Activated CD4-positive, alpha-beta T cell treated with anti-CD3 and anti-CD28 coated beads, Interleukin-2, amount 50 U/mL, for 4 hours (primary cell): ENCODE measurements at regions not wholly inside any gene's neighbourhood (a gene's known extent, or its start where the extent isn't known, plus 50 kb on each side); places are given as distances from the start of the nearest gene placed in this dataset.

Source experiments
- DNase-seq, 2 experiments: peaks; one replicate each; pipeline ENCODE4 v3.0.0-alpha.2; 2020

DNA sequence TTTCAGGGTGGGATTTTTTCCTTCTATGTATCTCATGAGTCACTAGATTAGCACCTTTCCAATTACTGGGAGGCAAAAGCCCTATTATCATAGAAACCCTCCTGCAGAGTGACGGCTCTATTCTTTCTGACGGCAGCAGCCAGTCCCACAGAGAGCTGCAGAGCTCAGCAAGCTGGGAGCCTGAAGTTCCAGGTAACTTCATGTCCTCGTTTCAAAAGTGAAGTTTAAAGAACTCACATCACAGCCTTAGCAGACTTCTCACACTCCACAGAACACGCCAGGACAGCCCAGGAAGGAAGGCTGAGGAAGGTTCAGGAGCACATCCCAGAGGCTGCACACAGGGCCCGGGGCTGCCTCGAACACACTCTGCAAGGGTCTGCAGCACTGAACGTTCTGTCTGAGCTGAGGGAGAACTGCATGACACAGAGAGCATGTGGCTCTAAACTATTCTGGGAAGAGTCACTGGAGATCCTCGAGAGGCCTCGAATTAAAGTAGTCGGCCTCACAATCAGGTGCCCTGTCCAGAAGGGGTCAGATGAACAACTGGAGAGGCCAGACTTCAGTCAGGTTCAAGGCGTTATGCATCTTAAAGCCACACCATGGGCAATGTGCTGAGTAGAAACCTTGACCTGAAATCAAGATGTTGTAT is 104.2 kb upstream of the DRD2 start:
- DNase-seq = no peak

DNA sequence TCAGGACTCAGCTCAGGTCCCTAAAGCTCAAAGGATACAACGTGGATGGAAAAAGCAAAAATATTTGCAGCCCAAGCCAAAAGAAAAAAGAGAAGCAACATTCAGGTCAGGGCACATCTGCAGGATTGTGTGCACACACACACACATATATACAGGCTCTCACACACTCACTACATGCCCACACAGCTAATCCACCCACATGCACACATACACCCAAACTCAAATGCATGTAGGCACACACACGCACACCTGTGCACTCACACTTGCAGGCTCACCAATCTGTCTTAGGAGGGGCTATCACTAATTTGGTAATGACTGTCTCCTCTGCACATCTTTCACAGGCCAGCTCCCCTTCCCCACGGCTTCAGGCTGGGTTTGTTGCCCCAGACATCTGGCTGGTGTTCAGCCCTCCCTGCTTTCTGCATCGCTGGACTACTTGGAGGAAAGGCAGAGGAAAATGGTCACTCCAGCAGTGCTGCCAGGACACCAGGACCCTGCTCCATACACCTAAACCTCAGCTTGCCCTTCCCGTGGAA is 103.6 kb upstream of the DRD2 start:
- no peak for DNase-seq

DNA sequence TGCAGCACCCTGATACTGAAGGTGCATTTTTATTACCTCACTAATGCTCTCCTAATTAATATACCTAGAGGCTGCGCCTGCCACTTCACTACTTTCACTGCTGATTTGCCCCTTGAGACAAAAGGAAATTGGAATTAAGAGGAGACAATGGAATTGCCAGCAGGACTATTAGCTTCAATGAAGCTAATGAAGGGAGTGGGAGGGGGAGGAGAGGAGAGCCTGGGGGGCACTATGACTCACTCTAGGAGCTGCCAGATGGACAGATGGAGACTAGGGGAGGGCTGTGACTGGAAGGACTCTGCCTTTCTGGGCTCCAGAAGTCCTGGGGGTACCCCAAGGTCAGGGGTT is 102.8 kb upstream of the DRD2 start:
- no peak for DNase-seq

DNA sequence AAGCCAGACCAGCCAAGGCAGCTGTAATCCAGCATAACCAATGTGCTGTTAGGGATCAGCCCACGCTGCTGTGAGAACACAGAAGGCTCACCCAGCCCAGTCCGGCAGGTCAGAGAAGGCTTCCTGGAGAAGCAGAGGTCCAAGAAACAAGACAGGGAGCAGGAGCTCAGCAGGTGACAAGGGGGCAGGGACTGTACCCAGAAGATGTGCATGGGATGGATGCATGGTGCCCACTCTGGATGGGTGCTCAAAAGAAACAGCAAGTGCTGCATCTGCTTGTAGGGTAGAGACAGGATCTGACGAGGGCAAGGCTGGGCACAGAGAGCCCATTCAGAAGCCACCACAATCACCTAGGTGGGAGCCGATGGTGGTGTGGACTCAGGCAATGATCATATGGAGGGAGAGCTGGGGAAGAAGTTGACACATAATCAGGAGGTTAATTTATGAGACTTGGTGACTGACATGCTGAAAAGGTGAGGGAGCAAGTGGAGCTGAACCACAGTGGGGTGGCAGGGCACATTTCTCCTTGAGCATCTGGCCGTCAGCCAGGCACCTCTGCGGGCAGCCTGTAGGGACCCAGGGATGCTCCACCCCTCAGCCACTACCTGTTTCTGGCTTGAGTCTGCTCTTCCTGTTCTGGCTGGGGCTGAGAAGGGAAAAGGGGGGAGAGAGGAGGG is 102.3 kb upstream of the DRD2 start:
- no peak for DNase-seq

- DNase-seq = no peak
Measured at GRCh38 chr11:113574586-113574985, 99.4 kb upstream of the DRD2 start.

DNA sequence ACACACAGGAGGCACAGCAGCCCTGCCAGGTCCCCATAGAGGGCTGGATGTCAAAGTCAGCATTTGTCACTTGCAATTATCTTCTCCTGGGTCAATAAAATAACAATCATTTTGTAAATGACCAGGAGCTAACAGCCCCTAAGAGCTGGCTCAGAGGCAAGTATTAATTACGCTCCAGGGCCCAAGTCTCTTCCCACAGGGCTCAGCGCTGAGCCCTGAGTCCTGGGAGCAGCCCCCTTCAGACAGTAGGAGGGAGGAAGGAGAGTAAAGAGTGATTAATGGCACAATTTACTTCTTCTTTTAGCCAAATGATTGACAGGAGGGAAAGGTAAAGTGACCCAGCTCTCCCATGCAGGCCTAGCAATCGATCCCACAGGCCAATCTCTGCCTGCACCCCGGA is 99.0 kb upstream of the DRD2 start:
- no peak for DNase-seq

DNA sequence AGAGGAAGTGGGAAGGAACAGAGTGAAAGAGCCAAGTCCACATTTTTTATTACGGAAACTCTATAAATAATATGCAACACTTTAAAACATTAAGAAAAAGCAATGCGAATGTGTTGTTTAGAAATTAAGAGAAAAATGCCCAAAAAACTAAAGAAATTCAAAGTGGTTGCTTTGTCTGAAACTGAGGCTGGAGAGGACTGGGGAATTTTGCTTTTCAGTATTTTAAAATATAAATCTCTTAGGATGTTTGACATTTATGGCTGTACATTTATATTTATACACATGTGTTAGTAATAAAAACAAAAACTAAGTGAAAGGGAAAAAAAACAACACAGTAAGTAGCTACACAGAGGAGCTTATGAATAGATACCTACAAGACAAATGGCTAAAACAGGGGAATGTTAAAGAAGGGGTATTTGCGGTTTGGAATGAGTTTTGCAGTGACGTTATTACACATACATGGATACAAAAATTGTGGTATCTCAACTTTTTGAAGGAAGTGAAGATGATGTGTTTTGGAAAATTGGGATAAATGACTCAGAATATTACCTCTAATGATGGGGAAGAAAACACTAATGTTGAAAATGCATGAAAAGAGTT is 97.0 kb upstream of the DRD2 start:
- no peak for DNase-seq

- DNase-seq = no peak
Measured at GRCh38 chr11:113571531-113571930, 96.3 kb upstream of the DRD2 start.

GRCh38 chr11:113570906-113571305 is 95.7 kb upstream of the DRD2 start:
- no peak for DNase-seq

DNA sequence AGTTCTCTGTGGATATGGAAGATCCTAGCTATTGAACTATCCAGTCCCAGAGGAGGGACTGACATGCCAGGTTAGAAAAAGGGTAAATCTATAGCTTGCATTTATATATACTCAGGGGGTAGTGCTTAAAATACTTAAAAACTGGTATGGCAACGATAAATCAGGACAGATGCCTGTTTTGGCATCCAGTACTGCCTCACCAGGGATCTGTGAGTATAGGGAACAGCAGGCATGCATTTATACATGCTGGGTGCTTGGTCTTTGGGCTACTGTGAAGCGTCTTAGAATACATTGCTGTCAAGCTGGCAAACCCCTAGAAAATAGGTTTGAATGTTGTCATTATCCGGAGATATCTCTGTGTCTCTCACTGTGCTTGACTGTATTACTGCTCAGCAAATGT is 94.2 kb upstream of the DRD2 start:
- DNase-seq = no peak

GRCh38 chr11:113568566-113568965 is 93.4 kb upstream of the DRD2 start:
- no peak for DNase-seq

GRCh38 chr11:113567867-113568544 is 92.8 kb upstream of the DRD2 start:
- DNase-seq = no peak

DNA sequence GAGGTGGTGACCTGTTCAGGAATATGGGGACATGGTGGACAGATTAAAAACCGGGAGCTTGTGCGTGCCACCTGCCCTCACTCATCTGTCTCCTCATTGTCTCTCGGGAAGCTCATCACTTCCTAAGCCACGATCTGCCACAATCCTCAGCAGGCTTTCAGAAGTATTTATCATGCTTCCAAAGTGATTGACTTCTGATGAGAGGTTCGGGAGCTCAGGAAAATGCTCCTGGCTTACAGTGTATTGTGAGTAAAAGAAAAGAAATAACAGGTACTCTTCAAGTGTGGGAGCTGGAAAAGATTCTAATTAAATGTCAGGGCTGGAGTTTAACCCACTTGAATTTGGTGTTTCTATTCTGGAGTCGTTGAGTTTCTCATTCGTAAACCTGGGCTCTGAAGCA is 91.9 kb upstream of the DRD2 start:
- no peak for DNase-seq

DNA sequence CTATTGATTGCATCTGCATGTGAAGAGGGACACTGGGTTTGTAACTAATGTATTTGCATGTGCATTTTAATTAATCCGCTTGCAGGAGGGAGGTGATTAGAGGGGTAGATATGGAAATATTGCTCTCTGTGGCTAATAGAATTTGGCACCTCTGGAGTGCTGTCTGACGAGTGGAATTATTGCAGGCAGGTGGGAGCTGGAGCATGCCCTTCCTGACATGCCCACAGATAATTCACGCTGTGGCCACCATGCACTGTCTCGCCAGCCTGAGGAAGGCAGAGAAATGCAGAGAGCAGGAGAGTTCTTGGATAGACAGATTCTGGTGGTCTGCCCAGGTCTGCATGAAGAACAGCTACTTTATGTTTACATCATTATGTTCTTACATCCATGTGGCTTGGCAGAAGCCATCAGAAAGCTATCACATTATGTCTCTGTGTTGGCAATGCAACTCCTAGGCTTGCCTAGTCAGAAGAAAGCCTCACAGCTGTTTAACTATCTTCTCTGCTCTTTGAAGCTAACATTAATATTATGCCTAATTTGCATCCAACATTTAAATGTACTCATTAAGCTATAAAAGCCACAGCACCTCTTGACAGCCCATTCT is 89.4 kb upstream of the DRD2 start:
- DNase-seq = no peak

- DNase-seq = no peak
Measured at GRCh38 chr11:113563766-113564526, 88.7 kb upstream of the DRD2 start.

DNA sequence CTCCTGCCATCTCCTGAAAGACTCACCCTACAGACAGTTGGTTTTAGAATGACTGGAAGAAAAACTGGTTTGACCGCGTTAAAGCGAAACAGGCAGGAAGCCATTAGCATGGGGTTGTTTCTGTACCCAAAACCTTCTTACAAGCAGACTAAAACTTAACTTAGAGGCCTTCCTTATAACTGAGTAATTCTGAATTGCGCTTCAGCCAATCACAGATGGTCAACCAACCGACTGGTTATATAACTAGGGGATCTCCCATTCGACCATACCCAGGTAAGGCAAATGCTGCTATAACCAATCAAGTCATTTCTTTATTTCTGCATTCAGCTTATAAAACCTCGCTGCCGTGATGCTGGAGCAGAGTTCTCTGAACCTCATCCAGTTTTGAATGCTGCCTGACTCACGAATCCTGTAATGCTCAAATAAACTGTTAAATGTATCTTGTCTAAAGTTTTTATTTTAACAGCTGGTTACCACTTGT is 87.8 kb upstream of the DRD2 start:
- no peak for DNase-seq

DNA sequence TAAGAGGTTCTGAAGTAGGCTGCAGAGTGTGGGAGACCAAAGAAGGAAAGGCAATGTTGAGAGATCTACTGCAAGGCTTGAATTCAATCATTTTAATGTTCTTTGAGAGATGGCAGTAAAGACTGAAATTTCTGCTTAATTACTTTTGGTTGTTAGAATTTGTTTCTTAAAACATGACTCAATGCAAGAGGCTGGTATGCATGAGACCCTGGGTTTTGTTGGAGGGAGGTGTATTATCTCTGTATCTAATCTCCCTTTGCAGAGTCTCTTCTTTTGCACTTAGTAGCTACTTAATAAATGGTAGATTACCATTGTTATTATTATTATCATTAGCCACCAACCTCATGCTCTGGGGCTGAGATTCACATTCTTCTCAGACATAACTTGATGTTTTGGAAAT is 87.4 kb upstream of the DRD2 start:
- DNase-seq = no peak

GRCh38 chr11:113557926-113558325 is 82.7 kb upstream of the DRD2 start:
- DNase-seq = no peak

DNA sequence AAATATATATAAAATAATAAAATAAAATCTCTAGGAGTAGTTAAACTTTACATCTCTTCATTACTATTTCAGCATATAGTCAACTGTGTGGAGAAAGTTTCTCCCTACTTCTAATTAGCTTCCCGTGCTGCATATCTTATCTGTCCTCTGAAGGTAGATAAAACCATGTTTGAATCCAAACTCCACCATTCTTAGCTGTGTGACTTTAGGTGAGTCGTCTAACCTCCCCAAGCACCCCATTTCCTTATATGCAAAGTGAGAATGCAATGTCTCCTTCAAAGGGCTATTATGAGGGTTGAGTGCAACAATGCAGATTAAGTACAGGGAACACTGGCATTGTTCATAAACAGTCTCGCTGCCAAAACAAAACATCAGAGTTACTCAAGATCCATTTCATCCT is 80.8 kb upstream of the DRD2 start:
- no peak for DNase-seq

DNA sequence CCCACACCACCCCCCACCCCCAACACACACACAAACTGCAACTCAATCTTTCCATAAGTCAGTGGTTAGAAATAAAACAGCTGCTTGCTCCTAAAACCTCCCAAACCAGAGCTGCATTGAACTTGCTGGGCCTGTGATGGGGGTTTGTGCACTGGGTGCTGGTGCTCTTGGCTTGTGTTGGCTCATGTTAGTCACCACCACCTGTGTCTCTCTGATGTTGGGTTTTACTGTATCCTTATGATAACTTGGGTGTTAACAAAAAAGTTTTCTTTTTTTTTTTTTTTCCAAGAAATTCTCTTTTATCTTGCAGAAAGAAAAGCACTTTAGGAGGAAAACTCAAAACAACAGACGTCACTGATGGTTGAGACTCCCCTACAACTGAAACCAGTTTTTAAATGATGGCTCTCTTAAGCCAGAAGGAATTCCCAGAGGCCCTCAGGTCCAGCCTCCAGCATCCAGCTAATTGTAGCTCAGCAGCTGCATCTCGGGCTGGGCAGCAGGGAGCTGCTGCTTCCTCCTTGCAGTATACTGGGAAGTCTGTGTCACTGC is 79.9 kb upstream of the DRD2 start:
- no peak for DNase-seq

DNA sequence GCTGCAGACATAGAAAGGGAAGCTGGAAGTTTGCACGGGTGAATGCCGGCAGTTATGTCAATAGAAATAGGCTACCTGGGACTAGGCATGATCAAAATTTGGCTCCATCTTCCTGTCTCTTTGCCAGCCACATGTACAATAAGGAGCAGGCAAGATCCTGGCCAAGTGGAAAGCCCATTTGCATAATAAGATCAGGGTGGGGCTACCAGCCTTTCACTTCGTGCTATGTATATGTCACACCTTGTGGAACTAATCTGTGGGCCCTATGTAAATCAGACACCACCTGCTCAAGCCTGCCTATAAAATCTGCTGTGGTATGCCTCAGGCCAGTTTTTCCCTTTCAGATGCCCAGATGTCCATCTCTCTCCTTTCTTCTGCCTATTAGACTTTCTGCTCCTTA is 79.3 kb upstream of the DRD2 start:
- no peak for DNase-seq

DNA sequence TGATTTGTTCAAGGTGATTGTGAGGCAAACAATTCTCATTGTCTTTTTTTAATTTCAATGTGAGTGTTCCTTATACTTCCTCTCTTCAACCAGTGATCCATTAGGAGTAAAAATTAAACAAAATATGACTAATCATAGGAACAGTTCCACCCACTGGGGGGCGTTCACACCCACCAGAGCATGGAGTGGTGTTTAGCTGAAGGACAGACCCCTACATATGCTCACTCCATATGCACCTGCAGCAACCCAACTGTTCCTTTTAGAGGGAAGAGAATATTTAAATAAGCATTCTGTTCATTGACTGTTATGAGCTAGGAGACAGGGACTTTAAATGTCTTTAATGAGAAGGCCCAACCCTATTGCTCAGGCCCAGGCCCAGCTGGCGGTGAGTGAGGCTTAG is 78.7 kb upstream of the DRD2 start:
- DNase-seq = no peak
